Right cardiac atrium (tissue), 5 donors: ENCODE measurements at regions not wholly inside any gene's neighbourhood (a gene's known extent, or its start where the extent isn't known, plus 50 kb on each side); places are given as distances from the start of the nearest gene placed in this dataset.
"Not testable (repeated sequence)": the region's sequence is repeated elsewhere in the genome, so short reads cannot be mapped to it uniquely, and the experiment has no call there.

ENCODE experiments used
- ATAC-seq, 2 donors: fragments of 200-7000 bp; cut with Tn5 transposase; one replicate each; pipeline versions ENCODE4 v1.8.0 to v1.9.1; 2020; ENCODE audit warnings: moderate library complexity in 2 of 2, mild to moderate bottlenecking in 1 of 2
- DNase-seq, 3 donors: peaks; one replicate each; pipeline ENCODE4 v3.0.0-alpha.2; 2020
- H3K27ac ChIP-seq: one replicate; pipeline ENCODE4 v1.5.1; 2013; ENCODE audit warnings: mild to moderate bottlenecking, low read length, control low read depth, moderate library complexity
- H3K27me3 ChIP-seq: one replicate; pipeline ENCODE4 v1.6.1; 2013; ENCODE audit not compliant: control insufficient read depth, insufficient read depth
- H3K4me1 ChIP-seq: one replicate; pipeline ENCODE4 v1.6.1; 2013; ENCODE audit warnings: low read length; ENCODE audit not compliant: control insufficient read depth, insufficient read depth
- H3K4me3 ChIP-seq: one replicate; pipeline ENCODE4 v1.5.1; 2013; ENCODE audit warnings: low read length, control low read depth
- H3K9me3 ChIP-seq: one replicate; pipeline ENCODE4 v1.6.1; 2013; ENCODE audit warnings: low read length; ENCODE audit not compliant: control insufficient read depth
- WGBS: extraction: QIAGEN DNeasy Blood & Tissue Kit; methylation state at CpG from one replicate; pipeline ENCODE4 v1.1.7; 2013; 5-methylcytosine and 5-hydroxymethylcytosine counted together
- intact Hi-C, 4 donors: fragments of 100-400 bp; cut with DNase I; formaldehyde crosslinking; loops; one replicate each; pipeline versions ENCODE4 v1.11.0 to v1.14.0; 2022 to 2023
- donor health status: healthy with polysubstance abuse.
- donor health status: DM: no; HTN: yes; CAD: no.
- donor health status: DM: no; HTN: no; CAD: no.
- donor health status: DM: no; HTN: yes; CAD: no; lungs with severe emphysema.
- donor health status: DM: yes; HTN: yes; CAD: no.

DNA sequence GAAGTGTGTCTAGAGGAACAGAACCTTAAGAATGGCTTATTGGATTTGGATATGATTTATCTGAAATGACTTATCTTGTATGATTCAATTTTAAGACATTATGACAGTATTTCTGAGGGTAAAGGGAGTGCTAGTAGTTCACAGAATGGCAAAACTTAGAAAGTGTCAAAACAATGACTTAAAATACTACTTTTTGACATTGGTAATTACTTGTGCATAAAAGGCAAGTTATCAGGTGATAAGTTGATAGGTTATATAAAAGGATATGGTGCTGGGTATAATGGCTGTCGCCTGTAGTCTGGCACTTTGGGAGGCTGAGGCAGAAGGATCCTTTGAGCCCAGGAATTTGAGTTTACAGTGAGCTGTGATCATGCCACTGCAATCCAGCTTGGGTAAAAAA is 494.4 kb downstream of the CDH9 start:
- 84% methylated on average over 1 of the region's 1 CpG for WGBS
- intact Hi-C loops = no loop called here
- ATAC-seq = no peak
- no peak for DNase-seq
- H3K27ac ChIP-seq = no peak overlapping the region
- H3K27me3 ChIP-seq = no peaks in the 10 kb centered on the region
- H3K4me3 ChIP-seq = no peak overlapping the region
- H3K4me1 ChIP-seq = no peaks in the 10 kb centered on the region
- H3K9me3 ChIP-seq = no peaks in the 10 kb centered on the region

DNA sequence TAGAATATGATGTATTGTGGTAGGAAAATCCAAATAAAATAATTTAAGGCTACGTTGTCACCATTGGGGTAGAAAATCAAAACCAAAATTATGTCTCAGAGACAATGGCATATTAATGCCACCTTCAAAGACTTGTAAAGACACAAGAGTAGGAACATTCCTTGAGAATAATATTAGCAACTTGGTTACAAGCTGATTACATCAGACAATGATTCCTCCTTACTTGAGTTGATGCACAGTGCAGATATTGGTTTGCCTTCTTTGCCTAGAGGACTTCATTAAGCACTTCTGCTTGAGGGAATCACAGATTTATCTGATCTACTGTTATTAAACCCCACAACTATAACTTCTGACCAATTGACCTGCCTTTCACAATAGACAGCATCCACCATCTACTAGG is 500.2 kb downstream of the CDH9 start:
- DNase-seq = no peak
- Histone ChIP-seq H3K27me3 (no peaks in the 10 kb centered on the region), H3K4me1 (no peaks in the 10 kb centered on the region), H3K9me3 (peaks cover 2% of the 10 kb centered on the region), H3K4me3 (no peak overlapping the region), H3K27ac (no peak overlapping the region)
- 69% methylated on average over 1 of the region's 1 CpG for WGBS
- intact Hi-C loops = no loop called here
- no peak for ATAC-seq

DNA sequence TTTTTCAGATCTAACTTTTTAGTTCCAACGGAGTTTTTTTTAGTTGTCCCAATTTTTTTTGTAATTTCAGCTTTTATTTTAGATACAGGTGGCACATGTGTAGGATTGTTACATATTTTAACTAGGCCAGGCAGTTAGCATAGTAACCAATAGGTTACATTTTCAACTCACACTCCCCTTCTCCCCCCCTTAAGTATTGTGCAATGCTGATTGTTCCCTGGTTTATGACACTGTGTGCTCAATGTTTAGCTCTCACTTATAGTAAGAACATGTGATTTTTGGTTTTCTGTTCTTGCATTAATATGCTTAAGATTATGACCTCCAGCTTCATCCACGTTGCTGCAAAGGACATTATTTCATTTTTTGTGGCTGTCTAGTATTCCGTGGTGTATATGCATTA is 503.2 kb downstream of the CDH9 start:
- whole genome bisulfite sequencing = 44% methylated on average over 3 of the region's 3 CpGs
- Histone ChIP-seq H3K4me1 (no peaks in the 10 kb centered on the region), H3K4me3 (no peak overlapping the region), H3K27me3 (no peaks in the 10 kb centered on the region), H3K27ac (no peak overlapping the region), H3K9me3 (peaks cover 2% of the 10 kb centered on the region)
- intact Hi-C loops = no loop called here
- ATAC-seq (no peak), DNase-seq (no peak)

DNA sequence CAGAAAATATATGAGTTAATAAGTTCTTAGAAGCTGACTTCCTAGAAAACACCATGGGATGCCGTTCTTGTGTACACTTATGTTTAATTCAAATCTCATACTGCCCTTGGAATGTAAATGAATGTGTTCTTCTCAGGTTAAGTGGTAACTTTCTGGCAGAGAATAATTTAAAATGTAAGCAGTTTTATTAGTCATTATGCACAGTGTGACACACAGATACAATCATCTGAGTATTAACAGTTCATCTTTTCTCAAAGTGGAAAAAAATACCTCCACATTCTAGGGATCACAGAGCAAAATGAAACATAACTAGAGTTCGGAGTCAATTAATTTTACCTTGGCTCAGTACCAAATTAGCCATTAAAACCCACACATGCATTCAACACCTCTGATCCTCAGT is 508.1 kb downstream of the CDH9 start:
- Histone ChIP-seq H3K27ac (no peak overlapping the region), H3K27me3 (no peaks in the 10 kb centered on the region), H3K4me1 (no peaks in the 10 kb centered on the region), H3K4me3 (no peak overlapping the region), H3K9me3 (no peaks in the 10 kb centered on the region)
- intact Hi-C loops = no loop called here
- ATAC-seq = no peak
- no peak for DNase-seq
- 72% methylated on average over 2 of the region's 2 CpGs for WGBS

GRCh38 chr5:26519245-26519644 is 519.1 kb downstream of the CDH9 start:
- intact Hi-C loops = no loop called here
- H3K4me1 ChIP-seq = no peaks in the 10 kb centered on the region
- no peak overlapping the region for H3K4me3 ChIP-seq
- DNase-seq (no peak), ATAC-seq (no peak)
- H3K27me3 ChIP-seq = no peaks in the 10 kb centered on the region
- peaks cover 2% of the 10 kb centered on the region for H3K9me3 ChIP-seq
- 59% methylated on average over 3 of the region's 3 CpGs for WGBS
- H3K27ac ChIP-seq = no peak overlapping the region

GRCh38 chr5:26518065-26518464 is 520.3 kb downstream of the CDH9 start:
- intact Hi-C loops = no loop called here
- ATAC-seq = no peak

GRCh38 chr5:26498972-26499371 is 539.4 kb downstream of the CDH9 start:
- H3K27ac ChIP-seq = no peak overlapping the region
- H3K4me3 ChIP-seq = no peak overlapping the region
- WGBS = 68% methylated on average over 5 of the region's 5 CpGs
- ATAC-seq (no peak), DNase-seq (no peak)
- no peaks in the 10 kb centered on the region for H3K9me3 ChIP-seq
- H3K27me3 ChIP-seq = no peaks in the 10 kb centered on the region
- intact Hi-C loops = no loop called here
- no peaks in the 10 kb centered on the region for H3K4me1 ChIP-seq

More at GRCh38 chr5:26518065-26518464, 520.3 kb downstream of the CDH9 start:
- H3K9me3 ChIP-seq = peaks cover 2% of the 10 kb centered on the region
- DNase-seq = no peak
- 73% methylated on average over 5 of the region's 5 CpGs for WGBS
- H3K27ac ChIP-seq = no peak overlapping the region
- no peak overlapping the region for H3K4me3 ChIP-seq
- no peaks in the 10 kb centered on the region for H3K4me1 ChIP-seq
- H3K27me3 ChIP-seq = no peaks in the 10 kb centered on the region

DNA sequence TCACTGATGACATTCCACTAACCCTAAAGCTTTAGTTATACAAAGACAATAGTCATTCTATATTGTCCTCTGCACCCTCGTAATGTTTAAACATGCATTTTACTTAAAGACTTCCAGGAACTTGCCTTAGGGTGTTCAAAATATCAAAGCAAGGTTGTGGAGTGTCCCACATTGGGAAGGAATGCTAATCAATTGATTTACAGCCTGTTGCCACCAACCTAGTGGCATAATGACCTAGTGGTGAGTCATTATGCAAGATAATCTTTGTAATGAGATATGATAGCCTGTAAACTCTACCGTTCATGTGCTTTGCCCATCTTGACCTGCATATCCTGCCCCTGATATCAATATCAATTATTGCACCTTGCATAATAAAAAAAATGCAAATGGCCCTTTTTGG is 542.9 kb downstream of the CDH9 start:
- Histone ChIP-seq H3K4me1 (no peaks in the 10 kb centered on the region), H3K4me3 (no peak overlapping the region), H3K9me3 (peaks cover 5% of the 10 kb centered on the region), H3K27me3 (no peaks in the 10 kb centered on the region), H3K27ac (no peak overlapping the region)
- WGBS = 52% methylated on average over 2 of the region's 2 CpGs
- DNase-seq (no peak), ATAC-seq (no peak)
- intact Hi-C loops = no loop called here

DNA sequence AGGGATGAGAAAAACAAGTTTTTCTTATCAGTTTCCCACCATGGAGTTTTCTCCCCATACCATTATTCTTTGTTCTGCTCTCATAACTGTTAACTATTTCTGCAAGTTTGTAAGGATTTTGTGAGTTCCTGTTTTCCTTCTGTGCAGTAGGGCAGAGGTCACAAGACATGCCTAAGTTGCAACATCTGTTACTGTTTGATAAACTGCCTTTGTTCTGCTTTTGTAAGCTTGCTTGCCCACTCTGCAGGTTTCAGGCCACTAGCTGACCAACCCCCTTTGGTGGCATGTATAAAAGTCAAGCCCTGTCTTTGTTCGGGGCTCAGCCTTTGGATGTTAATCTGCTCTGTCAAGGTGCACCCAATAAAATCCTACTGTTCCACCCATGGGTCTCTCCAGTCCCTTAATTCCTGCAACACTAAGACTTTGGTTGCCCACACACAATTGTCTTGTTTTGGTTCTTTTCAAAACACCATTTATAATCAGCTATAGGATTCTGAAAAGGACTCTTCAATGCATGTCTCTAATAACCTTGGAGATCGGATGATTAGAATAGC is 545.4 kb downstream of the CDH9 start:
- ATAC-seq = no peak

GRCh38 chr5:26487553-26487952 is 550.8 kb downstream of the CDH9 start:
- intact Hi-C loops = no loop called here
- Histone ChIP-seq H3K27ac (no peak overlapping the region), H3K9me3 (peaks cover 3% of the 10 kb centered on the region), H3K27me3 (no peaks in the 10 kb centered on the region), H3K4me1 (no peaks in the 10 kb centered on the region), H3K4me3 (no peak overlapping the region)
- DNase-seq (no peak), ATAC-seq (no peak)
- WGBS = 87% methylated on average over 3 of the region's 3 CpGs

More for the DNA sequence above, 545.4 kb downstream of the CDH9 start:
- WGBS = 84% methylated on average over 2 of the region's 2 CpGs
- no peak for DNase-seq
- Histone ChIP-seq H3K4me1 (no peaks in the 10 kb centered on the region), H3K4me3 (no peak overlapping the region), H3K27ac (no peak overlapping the region), H3K27me3 (no peaks in the 10 kb centered on the region), H3K9me3 (peaks cover 5% of the 10 kb centered on the region)
- intact Hi-C loops = no loop called here

DNA sequence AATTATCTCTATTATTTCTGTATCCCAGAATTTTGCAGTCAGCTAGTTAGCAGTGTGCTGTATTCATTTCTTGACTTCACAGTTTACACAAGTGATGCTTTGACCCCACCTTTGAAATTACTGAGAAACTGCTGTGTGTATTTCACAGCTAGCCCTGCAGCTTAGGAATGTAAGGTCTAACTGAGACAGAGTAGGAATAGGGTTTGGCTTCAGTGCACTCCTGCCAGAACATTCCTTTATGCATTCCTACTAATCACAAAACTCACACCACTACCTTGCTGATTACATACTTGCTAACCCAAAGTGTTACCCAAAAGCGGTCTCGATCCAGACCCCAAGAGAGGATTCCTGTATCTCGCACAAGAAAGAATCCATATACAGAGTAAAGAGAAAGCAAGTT is 551.8 kb downstream of the CDH9 start:
- WGBS = 59% methylated on average over 3 of the region's 3 CpGs
- H3K4me1 ChIP-seq = no peaks in the 10 kb centered on the region
- H3K9me3 ChIP-seq = peaks cover 3% of the 10 kb centered on the region
- no peak overlapping the region for H3K27ac ChIP-seq
- intact Hi-C loops = no loop called here
- no peak overlapping the region for H3K4me3 ChIP-seq
- no peaks in the 10 kb centered on the region for H3K27me3 ChIP-seq
- ATAC-seq (no peak), DNase-seq (no peak)

DNA sequence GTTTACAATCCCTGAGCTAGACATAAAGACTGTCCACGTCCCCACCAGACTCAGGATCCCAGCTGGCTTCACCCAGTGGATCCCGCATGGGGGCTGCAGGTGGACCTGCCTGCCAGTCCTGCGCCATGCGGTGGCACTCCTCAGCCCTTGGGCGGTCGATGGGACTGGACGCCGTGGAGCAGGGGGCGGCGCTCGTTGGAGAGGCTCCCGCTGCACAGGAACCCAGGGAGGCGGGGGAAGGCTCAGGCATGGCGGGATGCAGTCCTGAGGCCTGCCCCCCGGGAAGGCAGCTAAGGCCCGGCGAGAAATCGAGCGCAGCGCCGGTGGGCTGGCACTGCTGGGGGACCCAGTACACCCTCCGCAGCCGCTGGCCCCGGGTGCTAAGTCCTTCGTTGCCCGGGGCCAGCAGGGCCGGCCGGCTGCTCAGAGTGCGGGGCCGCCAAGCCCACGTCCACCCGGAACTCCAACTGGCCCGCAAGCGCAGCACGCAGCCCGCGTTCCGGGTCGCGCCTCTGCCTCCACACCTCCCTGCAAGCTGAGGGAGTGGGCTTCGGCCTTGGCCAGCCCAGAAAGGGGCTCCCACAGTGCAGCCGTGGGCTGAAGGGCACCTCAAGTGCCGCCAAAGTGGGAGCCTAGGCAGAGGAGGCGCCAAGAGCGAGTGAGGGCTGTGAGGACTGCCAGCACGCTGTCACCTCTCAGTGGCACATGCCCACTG is 553.1 kb downstream of the CDH9 start:
- H3K9me3 ChIP-seq, intact Hi-C loops, ATAC-seq, H3K27ac ChIP-seq, H3K27me3 ChIP-seq, H3K4me1 ChIP-seq, H3K4me3 ChIP-seq: not testable (repeated sequence)
- 93% methylated on average over 46 of the region's 46 CpGs for WGBS
- peak in 1 of 3 donors; percentile 45 for DNase-seq
